ENCODE measurements at regions not wholly inside any gene's neighbourhood (a gene's known extent, or its start where the extent isn't known, plus 50 kb on each side); places are given as distances from the start of the nearest gene placed in this dataset.

- H3K27me3 ChIP-seq (replicated peaks; ENCODE audit: insufficient read depth): no peaks in the 10 kb centered on the region
- TF ChIP-seq CTCF (IDR thresholded peaks at IDR 0.05): no peak
- H3K9me3 ChIP-seq: no peaks in the 10 kb centered on the region
- H3K4me1 ChIP-seq (ENCODE audit: control insufficient read depth in 1 of 2, low read depth in 2 of 2): no peaks in the 10 kb centered on the region
- H3K4me3 ChIP-seq: no peak overlapping the region
- ATAC-seq (ENCODE audit: insufficient number of reproducible peaks, low FRiP score, low read depth) (no peak), DNase-seq (ENCODE audit: low spot score) (no peak)
- H3K36me3 ChIP-seq: no peaks in the 10 kb centered on the region
- H3K27ac ChIP-seq: no peak overlapping the region
These were observed 925.6 kb downstream of the SH3BGRL start for GRCh38 chrX:82127228-82128123.

GRCh38 chrX:82134378-82134777 lies 932.5 kb downstream of the SH3BGRL start:
- H3K27me3 ChIP-seq (replicated peaks; ENCODE audit: insufficient read depth): no peaks in the 10 kb centered on the region
- H3K4me3 ChIP-seq: no peak overlapping the region
- DNase-seq (ENCODE audit: low spot score) (no peak), ATAC-seq (ENCODE audit: insufficient number of reproducible peaks, low FRiP score, low read depth) (no peak)
- TF ChIP-seq CTCF (IDR thresholded peaks at IDR 0.05): no peak
- H3K4me1 ChIP-seq (ENCODE audit: control insufficient read depth in 1 of 2, low read depth in 2 of 2): no peaks in the 10 kb centered on the region
- no peaks in the 10 kb centered on the region for H3K36me3 ChIP-seq
- no peaks in the 10 kb centered on the region for H3K9me3 ChIP-seq
- H3K27ac ChIP-seq: no peak overlapping the region

GRCh38 chrX:82141942-82142341 lies 940.0 kb downstream of the SH3BGRL start:
- ATAC-seq (ENCODE audit: insufficient number of reproducible peaks, low FRiP score, low read depth) (no peak), DNase-seq (ENCODE audit: low spot score) (no peak)
- no peaks in the 10 kb centered on the region for H3K36me3 ChIP-seq
- no peaks in the 10 kb centered on the region for H3K27me3 ChIP-seq (replicated peaks; ENCODE audit: insufficient read depth)
- H3K4me1 ChIP-seq (ENCODE audit: control insufficient read depth in 1 of 2, low read depth in 2 of 2): no peaks in the 10 kb centered on the region
- H3K27ac ChIP-seq: no peak overlapping the region
- no peak overlapping the region for H3K4me3 ChIP-seq
- no peaks in the 10 kb centered on the region for H3K9me3 ChIP-seq
- no peak for TF ChIP-seq CTCF (IDR thresholded peaks at IDR 0.05)

GRCh38 chrX:82161195-82161594 lies 959.3 kb downstream of the SH3BGRL start:
- H3K27ac ChIP-seq: no peak overlapping the region
- no peaks in the 10 kb centered on the region for H3K4me1 ChIP-seq (ENCODE audit: control insufficient read depth in 1 of 2, low read depth in 2 of 2)
- TF ChIP-seq CTCF (IDR thresholded peaks at IDR 0.05): no peak
- DNase-seq (ENCODE audit: low spot score) (no peak), ATAC-seq (ENCODE audit: insufficient number of reproducible peaks, low FRiP score, low read depth) (no peak)
- no peaks in the 10 kb centered on the region for H3K9me3 ChIP-seq
- no peaks in the 10 kb centered on the region for H3K27me3 ChIP-seq (replicated peaks; ENCODE audit: insufficient read depth)
- H3K36me3 ChIP-seq: no peaks in the 10 kb centered on the region
- no peak overlapping the region for H3K4me3 ChIP-seq

DNA sequence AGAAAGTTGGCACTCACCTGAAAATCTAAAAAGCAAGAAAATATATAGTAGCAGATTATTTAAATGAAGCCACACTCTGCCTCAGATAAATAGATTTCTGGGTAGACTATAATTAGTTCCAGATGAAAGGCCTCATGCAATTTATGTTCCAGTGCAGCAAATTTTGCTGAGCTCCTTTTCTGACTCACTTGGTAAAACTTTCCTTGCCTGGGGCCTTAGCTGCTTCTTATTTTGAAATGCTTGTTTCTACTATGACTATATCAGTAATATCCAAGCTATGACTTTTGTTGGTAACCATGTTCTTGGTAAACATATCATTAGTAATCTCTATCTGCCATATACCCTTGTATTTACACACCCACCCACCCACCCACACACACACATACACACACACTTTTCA lies 961.8 kb downstream of the SH3BGRL start:
- Histone ChIP-seq H3K9me3 (no peaks in the 10 kb centered on the region), H3K4me3 (no peak overlapping the region), H3K27me3 (replicated peaks; ENCODE audit: insufficient read depth) (no peaks in the 10 kb centered on the region), H3K36me3 (no peaks in the 10 kb centered on the region), H3K27ac (no peak overlapping the region), H3K4me1 (ENCODE audit: control insufficient read depth in 1 of 2, low read depth in 2 of 2) (no peaks in the 10 kb centered on the region)
- TF ChIP-seq CTCF (IDR thresholded peaks at IDR 0.05): no peak
- DNase-seq (ENCODE audit: low spot score): no peak
- ATAC-seq (ENCODE audit: insufficient number of reproducible peaks, low FRiP score, low read depth): no peak

All from thoracic aorta (tissue), 2 donors.